ENCODE measurements at regions not wholly inside any gene's neighbourhood (a gene's known extent, or its start where the extent isn't known, plus 50 kb on each side); places are given as distances from the start of the nearest gene placed in this dataset.

DNA sequence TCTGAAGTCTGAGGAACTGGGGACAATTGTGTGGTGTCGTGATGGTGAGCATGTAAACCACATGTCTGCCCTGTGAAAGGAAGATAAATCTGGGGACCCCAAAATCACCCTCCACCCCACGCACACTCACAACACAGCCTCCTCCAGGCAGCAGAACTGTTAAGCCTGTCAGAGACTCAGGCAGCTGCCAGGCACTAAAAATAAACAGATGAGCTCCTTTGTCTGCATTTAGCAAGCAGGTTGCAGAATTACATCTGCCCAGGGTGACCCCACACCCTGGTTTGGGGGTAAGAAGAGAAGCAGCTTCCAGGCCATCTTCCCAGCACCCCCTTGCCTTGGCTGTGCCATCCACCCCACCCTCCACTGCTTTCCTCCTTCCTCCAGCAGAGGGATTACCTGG, 119.1 kb upstream of the RUNX3 start:
- H3K4me3 ChIP-seq (ENCODE audit: low read depth, low read length): no peak overlapping the region
- H3K27me3 ChIP-seq (ENCODE audit: control insufficient read depth, insufficient read depth, low read length): no peaks in the 10 kb centered on the region

DNA sequence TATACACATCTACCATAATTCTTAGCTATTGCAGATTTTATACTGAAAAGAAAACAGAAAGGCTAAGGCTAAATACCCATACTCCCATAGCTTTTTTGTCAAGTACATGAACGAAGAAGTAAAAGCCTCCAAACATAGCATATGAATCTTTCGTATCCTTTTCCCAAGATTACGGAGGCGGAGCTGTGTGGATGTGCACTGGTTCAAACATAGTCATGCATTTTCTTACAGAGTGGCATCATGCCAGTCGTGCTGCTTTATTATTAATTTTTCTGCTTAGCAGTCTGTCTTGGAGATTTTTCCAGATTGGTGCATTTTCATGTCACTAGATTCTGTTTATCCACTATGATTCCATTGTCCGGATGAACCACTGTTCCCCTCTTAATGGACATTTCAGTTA, 118.7 kb upstream of the RUNX3 start:
- Histone ChIP-seq H3K4me3 (ENCODE audit: low read depth, low read length) (no peak overlapping the region), H3K9ac (ENCODE audit: low read depth, low read length) (no peak overlapping the region), H3K27me3 (ENCODE audit: control insufficient read depth, insufficient read depth, low read length) (no peaks in the 10 kb centered on the region), H3K4me1 (ENCODE audit: control insufficient read depth, insufficient read depth, low read length) (no peaks in the 10 kb centered on the region), H3K36me3 (ENCODE audit: control insufficient read depth, insufficient read depth, low read length) (no peaks in the 10 kb centered on the region), H3K9me3 (ENCODE audit: control insufficient read depth, insufficient read depth, low read length) (no peaks in the 10 kb centered on the region)

More for the DNA sequence above, 119.1 kb upstream of the RUNX3 start:
- H3K4me1 ChIP-seq (ENCODE audit: control insufficient read depth, insufficient read depth, low read length): no peaks in the 10 kb centered on the region
- no peaks in the 10 kb centered on the region for H3K9me3 ChIP-seq (ENCODE audit: control insufficient read depth, insufficient read depth, low read length)
- no peaks in the 10 kb centered on the region for H3K36me3 ChIP-seq (ENCODE audit: control insufficient read depth, insufficient read depth, low read length)
- H3K9ac ChIP-seq (ENCODE audit: low read depth, low read length): no peak overlapping the region

DNA sequence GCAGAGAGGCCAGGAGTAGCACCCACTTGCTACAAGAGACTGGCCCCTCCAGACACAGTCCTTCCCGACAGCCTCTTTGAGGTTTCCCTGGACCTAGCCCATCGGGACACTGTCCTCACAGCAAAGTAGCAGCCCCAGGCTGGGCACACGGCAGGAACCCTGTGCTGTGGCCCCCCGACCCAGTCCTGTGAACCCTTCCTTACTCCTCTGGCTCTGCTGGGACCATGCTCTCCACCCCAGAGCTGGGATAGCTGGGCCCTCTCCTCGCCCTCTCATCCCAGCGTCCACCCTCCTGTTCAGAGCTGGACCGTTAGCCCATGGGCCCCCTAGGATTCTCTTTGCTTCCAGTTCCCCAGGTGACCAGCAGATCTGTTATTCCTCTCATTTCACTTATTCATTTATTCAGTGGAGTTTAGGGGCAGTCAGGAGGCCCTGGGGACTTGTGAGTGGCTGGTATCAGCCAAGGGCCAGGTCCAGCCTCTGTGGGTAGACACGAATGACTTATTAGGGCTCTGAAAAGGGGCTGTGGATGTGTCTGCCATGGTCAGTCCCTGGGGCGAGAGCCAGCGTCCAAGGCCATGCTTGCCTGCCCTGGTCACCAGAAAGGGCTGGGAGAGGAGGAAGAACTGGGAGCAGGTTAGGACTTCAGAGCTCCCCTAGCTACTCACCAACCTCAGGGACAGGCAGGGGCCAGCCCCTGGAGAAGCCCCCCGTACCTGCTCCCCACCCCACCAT, 117.6 kb upstream of the RUNX3 start:
- Histone ChIP-seq H3K9me3 (ENCODE audit: control insufficient read depth, insufficient read depth, low read length) (no peaks in the 10 kb centered on the region), H3K36me3 (ENCODE audit: control insufficient read depth, insufficient read depth, low read length) (no peaks in the 10 kb centered on the region), H3K9ac (ENCODE audit: low read depth, low read length) (no peak overlapping the region), H3K4me1 (ENCODE audit: control insufficient read depth, insufficient read depth, low read length) (no peaks in the 10 kb centered on the region), H3K4me3 (ENCODE audit: low read depth, low read length) (no peak overlapping the region), H3K27me3 (ENCODE audit: control insufficient read depth, insufficient read depth, low read length) (no peaks in the 10 kb centered on the region)

DNA sequence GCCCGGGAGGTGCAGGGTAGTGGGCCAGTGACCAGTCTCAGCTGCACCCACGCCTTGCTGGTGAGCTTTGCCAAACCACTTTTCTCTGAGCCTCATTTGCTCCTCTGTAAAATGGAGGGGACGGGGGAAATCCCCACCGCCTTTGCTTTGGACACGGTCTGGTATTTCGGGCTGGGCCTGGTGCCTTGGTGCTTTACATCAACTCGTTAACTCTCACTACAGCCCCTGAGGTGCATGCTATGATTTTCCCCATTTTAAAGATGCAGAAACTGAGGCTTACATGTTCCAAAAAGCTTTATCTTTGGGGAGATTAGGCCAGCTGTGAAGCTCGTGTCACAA, 116.1 kb upstream of the RUNX3 start:
- no peaks in the 10 kb centered on the region for H3K27me3 ChIP-seq (ENCODE audit: control insufficient read depth, insufficient read depth, low read length)
- no peak overlapping the region for H3K9ac ChIP-seq (ENCODE audit: low read depth, low read length)

DNA sequence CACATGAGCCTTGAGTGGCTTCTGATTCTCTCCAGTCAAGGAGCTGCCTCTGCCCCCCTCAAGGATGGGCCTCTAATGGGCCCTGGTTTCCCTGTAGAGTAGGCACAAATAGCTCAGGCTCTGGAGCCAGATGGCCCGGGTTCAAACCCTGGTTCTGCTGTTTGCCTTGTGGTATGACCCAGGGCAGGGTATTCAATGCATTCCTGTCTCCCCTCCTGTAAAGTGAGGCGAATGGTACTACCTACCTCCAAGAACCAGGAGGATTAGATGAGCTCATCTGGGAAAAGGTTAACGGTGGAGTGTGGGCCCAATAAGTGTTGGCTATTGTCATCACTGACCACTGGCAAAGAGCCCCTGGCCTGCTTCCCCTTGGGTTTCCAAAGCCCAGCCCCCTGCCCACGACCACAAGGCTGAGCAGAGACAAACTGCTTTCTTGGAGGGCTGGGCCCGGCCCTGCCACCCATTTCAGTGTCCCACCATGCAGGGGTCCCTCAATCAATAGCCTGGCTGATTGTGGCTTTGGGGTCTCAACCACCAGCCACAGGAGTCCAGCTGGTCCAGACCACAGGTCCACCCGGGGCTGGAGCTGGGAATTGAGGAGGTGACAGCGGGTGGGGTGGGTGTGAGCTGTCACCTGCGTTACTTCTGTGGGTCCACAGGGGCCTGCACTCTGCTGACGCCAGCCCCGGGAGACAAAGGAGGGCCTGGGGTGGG, 115.6 kb upstream of the RUNX3 start:
- H3K4me3 ChIP-seq (ENCODE audit: low read depth, low read length): no peak overlapping the region
- H3K9me3 ChIP-seq (ENCODE audit: control insufficient read depth, insufficient read depth, low read length): no peaks in the 10 kb centered on the region
- no peaks in the 10 kb centered on the region for H3K4me1 ChIP-seq (ENCODE audit: control insufficient read depth, insufficient read depth, low read length)
- no peaks in the 10 kb centered on the region for H3K27me3 ChIP-seq (ENCODE audit: control insufficient read depth, insufficient read depth, low read length)
- no peaks in the 10 kb centered on the region for H3K36me3 ChIP-seq (ENCODE audit: control insufficient read depth, insufficient read depth, low read length)
- H3K9ac ChIP-seq (ENCODE audit: low read depth, low read length): no peak overlapping the region

More for the DNA sequence above, 116.1 kb upstream of the RUNX3 start:
- no peaks in the 10 kb centered on the region for H3K9me3 ChIP-seq (ENCODE audit: control insufficient read depth, insufficient read depth, low read length)
- no peaks in the 10 kb centered on the region for H3K36me3 ChIP-seq (ENCODE audit: control insufficient read depth, insufficient read depth, low read length)
- H3K4me1 ChIP-seq (ENCODE audit: control insufficient read depth, insufficient read depth, low read length): no peaks in the 10 kb centered on the region
- H3K4me3 ChIP-seq (ENCODE audit: low read depth, low read length): no peak overlapping the region

DNA sequence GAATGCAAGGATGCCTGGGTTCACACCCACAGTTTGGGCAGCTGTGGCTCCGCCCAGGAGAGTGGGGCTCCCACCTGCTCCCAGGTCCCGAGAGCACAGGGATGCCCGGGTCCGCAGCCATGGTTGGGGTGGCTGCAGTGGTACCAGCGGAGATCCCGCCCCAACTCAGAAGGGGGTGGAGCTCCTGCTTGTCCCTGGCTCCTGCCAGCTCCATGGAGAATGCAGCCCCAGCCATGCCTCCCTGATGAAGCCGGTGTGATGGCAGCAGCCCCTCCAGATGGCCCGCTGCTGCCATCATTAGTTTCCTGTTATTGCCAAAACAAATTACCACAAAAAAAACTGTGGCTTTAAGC, 113.1 kb upstream of the RUNX3 start:
- no peaks in the 10 kb centered on the region for H3K9me3 ChIP-seq (ENCODE audit: control insufficient read depth, insufficient read depth, low read length)
- no peaks in the 10 kb centered on the region for H3K36me3 ChIP-seq (ENCODE audit: control insufficient read depth, insufficient read depth, low read length)
- H3K4me3 ChIP-seq (ENCODE audit: low read depth, low read length): no peak overlapping the region
- no peaks in the 10 kb centered on the region for H3K4me1 ChIP-seq (ENCODE audit: control insufficient read depth, insufficient read depth, low read length)
- H3K9ac ChIP-seq (ENCODE audit: low read depth, low read length): no peak overlapping the region
- H3K27me3 ChIP-seq (ENCODE audit: control insufficient read depth, insufficient read depth, low read length): no peaks in the 10 kb centered on the region

DNA sequence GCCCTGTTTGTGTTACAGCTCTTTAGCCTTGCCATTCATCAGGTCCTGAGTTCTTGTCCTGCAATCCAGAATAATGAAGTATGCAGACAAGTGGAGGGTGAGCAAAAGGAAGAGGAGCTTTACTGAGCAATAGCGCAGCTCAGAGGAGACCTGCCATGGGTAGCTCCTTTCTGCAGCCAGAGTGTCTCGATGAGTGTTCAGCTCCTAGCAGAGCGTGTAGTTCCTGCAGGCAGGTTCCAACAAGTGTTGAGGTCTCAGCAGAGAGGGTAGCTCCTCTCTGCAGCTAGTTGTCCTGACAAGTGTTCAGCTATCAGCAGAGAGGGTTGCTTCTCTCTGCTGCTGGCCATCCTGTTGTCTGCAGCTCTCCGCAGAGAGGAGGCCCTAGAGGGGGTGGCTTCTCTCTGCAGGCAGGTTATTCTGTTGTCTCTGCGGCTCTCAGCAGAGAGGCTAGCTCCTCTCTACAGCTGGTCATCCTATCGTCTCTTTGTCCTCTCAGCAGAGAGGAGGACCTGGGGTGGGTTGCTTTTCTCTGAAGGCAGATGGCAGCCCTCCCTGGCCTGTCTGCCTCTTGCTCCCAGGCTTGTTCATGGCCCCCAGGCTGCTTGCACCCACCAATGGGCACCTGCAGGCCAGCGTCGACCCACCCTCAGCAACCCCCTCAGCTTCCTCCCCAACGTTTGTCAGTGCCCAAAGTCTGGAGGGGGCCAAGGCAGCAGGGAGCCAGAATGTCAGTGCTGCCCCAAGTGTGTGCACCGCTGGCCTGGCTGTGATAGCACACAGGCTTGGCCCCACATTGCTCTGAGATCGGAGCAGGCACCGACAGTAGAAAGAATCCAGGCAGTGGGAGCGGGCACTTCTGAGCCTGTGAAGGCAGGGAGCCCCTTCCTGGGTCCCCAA, 112.5 kb upstream of the RUNX3 start:
- no peak overlapping the region for H3K9ac ChIP-seq (ENCODE audit: low read depth, low read length)
- no peaks in the 10 kb centered on the region for H3K27me3 ChIP-seq (ENCODE audit: control insufficient read depth, insufficient read depth, low read length)
- H3K4me3 ChIP-seq (ENCODE audit: low read depth, low read length): no peak overlapping the region
- no peaks in the 10 kb centered on the region for H3K4me1 ChIP-seq (ENCODE audit: control insufficient read depth, insufficient read depth, low read length)
- no peaks in the 10 kb centered on the region for H3K9me3 ChIP-seq (ENCODE audit: control insufficient read depth, insufficient read depth, low read length)
- H3K36me3 ChIP-seq (ENCODE audit: control insufficient read depth, insufficient read depth, low read length): no peaks in the 10 kb centered on the region

DNA sequence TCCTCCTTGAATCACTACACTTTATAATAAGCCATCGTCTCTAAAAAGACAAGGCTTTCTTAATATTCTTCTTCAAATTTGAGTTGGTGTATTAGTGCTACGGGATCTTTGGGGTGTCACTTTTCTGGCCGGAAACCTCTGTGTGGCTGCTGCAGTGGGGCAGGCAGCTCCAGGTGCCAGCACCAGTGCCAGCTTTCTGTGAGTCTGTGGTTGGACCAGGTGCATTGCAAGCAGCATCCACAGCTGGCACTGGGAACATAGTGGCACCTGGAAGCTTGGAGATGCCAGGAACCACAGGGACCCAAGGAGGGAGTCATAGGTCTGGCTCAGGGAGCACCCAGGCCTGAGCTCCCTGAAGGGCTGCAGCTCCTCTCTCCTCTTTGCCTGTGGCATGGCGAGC, 111.8 kb upstream of the RUNX3 start:
- H3K36me3 ChIP-seq (ENCODE audit: control insufficient read depth, insufficient read depth, low read length): no peaks in the 10 kb centered on the region
- no peaks in the 10 kb centered on the region for H3K9me3 ChIP-seq (ENCODE audit: control insufficient read depth, insufficient read depth, low read length)
- no peak overlapping the region for H3K4me3 ChIP-seq (ENCODE audit: low read depth, low read length)
- no peak overlapping the region for H3K9ac ChIP-seq (ENCODE audit: low read depth, low read length)
- H3K4me1 ChIP-seq (ENCODE audit: control insufficient read depth, insufficient read depth, low read length): no peaks in the 10 kb centered on the region
- H3K27me3 ChIP-seq (ENCODE audit: control insufficient read depth, insufficient read depth, low read length): no peaks in the 10 kb centered on the region

DNA sequence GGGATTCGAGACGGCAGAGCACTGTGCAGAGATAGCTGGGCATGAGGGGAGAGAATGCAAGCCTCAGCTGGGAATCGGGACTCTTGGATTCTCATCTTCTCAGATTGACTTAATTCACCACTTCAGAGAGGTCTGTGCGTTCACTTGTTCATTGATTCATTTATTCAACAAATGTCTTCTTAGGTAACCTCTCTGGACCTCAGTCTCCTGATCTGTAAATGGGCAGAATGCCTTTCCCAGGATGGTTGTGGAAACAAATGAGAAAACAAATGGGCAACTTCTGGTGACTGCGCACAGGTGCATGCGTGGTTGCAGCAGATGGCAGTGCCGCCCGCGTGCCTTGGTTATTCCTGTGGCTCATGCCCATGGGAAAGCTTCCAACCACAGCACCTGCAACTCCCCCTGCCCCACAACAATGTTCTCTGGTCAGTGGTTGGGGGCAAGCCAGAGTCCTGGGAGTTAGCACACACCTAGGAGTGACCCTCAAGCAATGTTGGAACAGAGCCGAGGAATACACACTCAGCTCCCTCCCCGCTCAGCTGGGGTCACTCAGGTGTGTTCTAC, 110.1 kb upstream of the RUNX3 start:
- Histone ChIP-seq H3K9me3 (ENCODE audit: control insufficient read depth, insufficient read depth, low read length) (no peaks in the 10 kb centered on the region), H3K4me3 (ENCODE audit: low read depth, low read length) (no peak overlapping the region), H3K27me3 (ENCODE audit: control insufficient read depth, insufficient read depth, low read length) (no peaks in the 10 kb centered on the region), H3K36me3 (ENCODE audit: control insufficient read depth, insufficient read depth, low read length) (no peaks in the 10 kb centered on the region), H3K9ac (ENCODE audit: low read depth, low read length) (no peak overlapping the region), H3K4me1 (ENCODE audit: control insufficient read depth, insufficient read depth, low read length) (no peaks in the 10 kb centered on the region)

DNA sequence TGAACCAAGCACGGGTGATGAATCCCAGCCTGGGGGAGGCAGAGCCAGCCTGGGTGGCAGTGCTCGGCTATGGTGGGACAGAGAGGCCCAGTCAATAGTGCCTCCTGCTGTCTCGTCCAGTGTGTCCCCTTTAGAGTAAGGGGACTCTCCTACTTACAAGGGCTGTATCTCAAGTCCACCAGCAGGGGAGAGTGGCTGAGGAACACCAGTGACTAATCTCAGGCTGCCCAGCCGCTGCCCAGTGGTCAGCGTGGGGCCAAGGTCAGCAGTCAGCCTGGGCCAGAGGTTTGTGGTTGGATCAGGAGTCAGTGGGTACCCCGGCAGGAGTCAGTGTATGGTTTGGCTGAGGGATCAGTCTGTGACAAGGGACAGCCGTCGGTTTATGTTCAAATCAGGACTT, 109.2 kb upstream of the RUNX3 start:
- H3K27me3 ChIP-seq (ENCODE audit: control insufficient read depth, insufficient read depth, low read length): no peaks in the 10 kb centered on the region
- no peaks in the 10 kb centered on the region for H3K4me1 ChIP-seq (ENCODE audit: control insufficient read depth, insufficient read depth, low read length)
- H3K36me3 ChIP-seq (ENCODE audit: control insufficient read depth, insufficient read depth, low read length): no peaks in the 10 kb centered on the region
- no peak overlapping the region for H3K9ac ChIP-seq (ENCODE audit: low read depth, low read length)
- H3K4me3 ChIP-seq (ENCODE audit: low read depth, low read length): no peak overlapping the region
- no peaks in the 10 kb centered on the region for H3K9me3 ChIP-seq (ENCODE audit: control insufficient read depth, insufficient read depth, low read length)

DNA sequence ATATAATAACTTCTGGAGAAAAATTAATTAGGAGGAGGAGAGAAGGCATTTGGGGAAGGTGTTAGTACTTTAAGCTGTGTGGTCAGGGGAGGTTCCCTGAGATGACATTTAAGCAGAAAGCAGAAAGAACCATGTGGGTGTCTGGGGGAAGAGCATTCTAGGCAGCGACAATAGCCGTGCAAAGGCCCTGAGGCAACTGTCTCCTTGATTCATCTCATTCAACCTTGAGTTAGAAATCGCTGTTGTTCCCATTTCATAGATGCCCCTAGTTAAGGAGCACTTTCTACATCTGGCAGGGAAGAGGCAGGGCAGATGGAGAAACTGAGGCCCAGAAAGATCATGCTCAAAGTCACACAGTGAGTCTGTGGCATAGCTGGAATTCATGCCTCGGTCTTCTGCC, 108.6 kb upstream of the RUNX3 start:
- Histone ChIP-seq H3K4me3 (ENCODE audit: low read depth, low read length) (no peak overlapping the region), H3K27me3 (ENCODE audit: control insufficient read depth, insufficient read depth, low read length) (no peaks in the 10 kb centered on the region), H3K36me3 (ENCODE audit: control insufficient read depth, insufficient read depth, low read length) (no peaks in the 10 kb centered on the region), H3K4me1 (ENCODE audit: control insufficient read depth, insufficient read depth, low read length) (no peaks in the 10 kb centered on the region), H3K9me3 (ENCODE audit: control insufficient read depth, insufficient read depth, low read length) (no peaks in the 10 kb centered on the region), H3K9ac (ENCODE audit: low read depth, low read length) (no peak overlapping the region)
